GM19043 (cell line): ENCODE measurements at regions not wholly inside any gene's neighbourhood (a gene's known extent, or its start where the extent isn't known, plus 50 kb on each side); places are given as distances from the start of the nearest gene placed in this dataset.

ENCODE experiments used
- ATAC-seq: cut with Tn5 transposase; IDR thresholded peaks from one replicate; pipeline ENCODE4 v1.9.1; 2021; ENCODE audit warnings: low read depth; ENCODE audit not compliant: unreplicated experiment

- ATAC-seq: no peak
These were observed 1423.0 kb upstream of the PIK3C3 start for GRCh38 chr18:40532046-40532445.

GRCh38 chr18:40531051-40531450 is 1424.0 kb upstream of the PIK3C3 start:
- ATAC-seq: no peak

GRCh38 chr18:40529478-40529877 is 1425.6 kb upstream of the PIK3C3 start:
- ATAC-seq: no peak

GRCh38 chr18:40524881-40525280 is 1430.2 kb upstream of the PIK3C3 start:
- ATAC-seq: no peak

GRCh38 chr18:40523287-40523686 is 1431.7 kb upstream of the PIK3C3 start:
- ATAC-seq: no peak

- no peak for ATAC-seq
These were observed 1454.0 kb upstream of the PIK3C3 start for GRCh38 chr18:40501026-40501425.

GRCh38 chr18:40494603-40495002 is 1460.4 kb upstream of the PIK3C3 start:
- ATAC-seq: no peak

- no peak for ATAC-seq
These were observed 1461.7 kb upstream of the PIK3C3 start for GRCh38 chr18:40493316-40493715.

- ATAC-seq: no peak
These were observed 1465.7 kb upstream of the PIK3C3 start for GRCh38 chr18:40489301-40489700.

- ATAC-seq: no peak
These were observed 1469.7 kb upstream of the PIK3C3 start for GRCh38 chr18:40485318-40485717.

GRCh38 chr18:40473221-40474029 is 1481.6 kb upstream of the PIK3C3 start:
- no peak for ATAC-seq

- ATAC-seq: no peak
These were observed 1484.3 kb upstream of the PIK3C3 start for GRCh38 chr18:40470723-40471122.

- no peak for ATAC-seq
These were observed 1485.2 kb upstream of the PIK3C3 start for GRCh38 chr18:40469851-40470250.

GRCh38 chr18:40469316-40469715 is 1485.7 kb upstream of the PIK3C3 start:
- ATAC-seq: no peak

GRCh38 chr18:40464032-40464431 is 1491.0 kb upstream of the PIK3C3 start:
- no peak for ATAC-seq

- no peak for ATAC-seq
These were observed 1501.1 kb upstream of the PIK3C3 start for GRCh38 chr18:40453903-40454302.

GRCh38 chr18:40452599-40452998 is 1502.4 kb upstream of the PIK3C3 start:
- no peak for ATAC-seq

- no peak for ATAC-seq
These were observed 1504.3 kb upstream of the PIK3C3 start for GRCh38 chr18:40450751-40451150.

- ATAC-seq: no peak
These were observed 1507.2 kb upstream of the PIK3C3 start for GRCh38 chr18:40447820-40448219.

GRCh38 chr18:40440088-40440487 is 1514.9 kb upstream of the PIK3C3 start:
- ATAC-seq: no peak

- no peak for ATAC-seq
These were observed 1517.5 kb upstream of the PIK3C3 start for GRCh38 chr18:40437517-40437916.
